ENCODE measurements at regions not wholly inside any gene's neighbourhood (a gene's known extent, or its start where the extent isn't known, plus 50 kb on each side); places are given as distances from the start of the nearest gene placed in this dataset.

DNA sequence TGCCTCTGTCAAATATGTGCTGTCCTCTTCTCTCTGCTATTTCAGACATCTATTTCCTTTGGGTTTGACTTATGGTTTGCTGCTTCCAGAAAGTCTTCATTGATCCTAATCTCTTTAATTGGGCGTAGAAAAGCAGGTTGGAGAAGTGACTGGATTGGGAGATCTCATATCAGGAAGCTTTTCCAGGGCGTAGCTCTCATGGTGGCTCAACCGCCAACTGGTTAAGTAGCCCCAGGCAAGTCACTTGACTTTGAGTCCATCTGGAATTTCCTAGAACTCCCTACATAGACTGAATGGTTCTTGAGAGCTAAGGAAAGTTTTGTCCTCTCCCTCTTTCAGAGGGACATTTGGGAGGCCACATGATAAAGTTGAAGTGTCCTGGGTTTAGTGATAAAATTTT lies 192.3 kb upstream of the GLRA1 start:
- Histone ChIP-seq H3K4me1 (no peaks in the 10 kb centered on the region), H3K27ac (no peak overlapping the region), H3K36me3 (no peaks in the 10 kb centered on the region), H3K4me3 (no peak overlapping the region), H3K9me3 (no peaks in the 10 kb centered on the region), H3K27me3 (no peaks in the 10 kb centered on the region)
- in situ Hi-C loops (cut with MboI; ENCODE audit: low sequenced_read_pairs in 4 of 4) (no loop called here), intact Hi-C loops (cut with DNase I; ENCODE audit: low total_unique reads) (no loop called here)
- TF ChIP-seq POLR2A (IDR thresholded peaks at IDR 0.05), result no peak
- TF ChIP-seq, protein P1, sequence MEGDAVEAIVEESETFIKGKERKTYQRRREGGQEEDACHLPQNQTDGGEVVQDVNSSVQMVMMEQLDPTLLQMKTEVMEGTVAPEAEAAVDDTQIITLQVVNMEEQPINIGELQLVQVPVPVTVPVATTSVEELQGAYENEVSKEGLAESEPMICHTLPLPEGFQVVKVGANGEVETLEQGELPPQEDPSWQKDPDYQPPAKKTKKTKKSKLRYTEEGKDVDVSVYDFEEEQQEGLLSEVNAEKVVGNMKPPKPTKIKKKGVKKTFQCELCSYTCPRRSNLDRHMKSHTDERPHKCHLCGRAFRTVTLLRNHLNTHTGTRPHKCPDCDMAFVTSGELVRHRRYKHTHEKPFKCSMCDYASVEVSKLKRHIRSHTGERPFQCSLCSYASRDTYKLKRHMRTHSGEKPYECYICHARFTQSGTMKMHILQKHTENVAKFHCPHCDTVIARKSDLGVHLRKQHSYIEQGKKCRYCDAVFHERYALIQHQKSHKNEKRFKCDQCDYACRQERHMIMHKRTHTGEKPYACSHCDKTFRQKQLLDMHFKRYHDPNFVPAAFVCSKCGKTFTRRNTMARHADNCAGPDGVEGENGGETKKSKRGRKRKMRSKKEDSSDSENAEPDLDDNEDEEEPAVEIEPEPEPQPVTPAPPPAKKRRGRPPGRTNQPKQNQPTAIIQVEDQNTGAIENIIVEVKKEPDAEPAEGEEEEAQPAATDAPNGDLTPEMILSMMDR (IDR thresholded peaks at IDR 0.05 in 4 of 5, conservative IDR thresholded peaks at IDR 0.05 in 1 of 5), result no peak
- ATAC-seq (no peak), DNase-seq (no peak)

DNA sequence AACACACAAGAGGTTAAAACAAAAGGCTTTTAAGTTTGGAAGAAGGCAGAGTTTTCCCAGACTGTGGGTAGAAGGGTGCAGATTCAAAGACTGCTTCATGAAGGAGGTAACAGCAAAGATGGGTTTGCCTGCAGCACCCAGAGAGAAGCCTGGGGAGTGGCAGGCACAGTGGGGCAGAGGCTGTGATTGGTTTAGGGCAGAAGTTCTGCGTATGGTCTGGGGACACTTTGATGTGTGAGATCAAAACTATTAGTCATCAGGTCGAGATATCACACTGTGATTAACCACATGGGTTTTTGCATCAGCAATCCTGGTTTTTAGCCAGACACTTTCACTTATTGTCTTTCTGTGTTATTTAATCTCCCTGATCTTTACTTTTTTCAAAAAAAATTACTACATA lies 188.8 kb upstream of the GLRA1 start:
- H3K27me3 ChIP-seq, result no peaks in the 10 kb centered on the region

DNA sequence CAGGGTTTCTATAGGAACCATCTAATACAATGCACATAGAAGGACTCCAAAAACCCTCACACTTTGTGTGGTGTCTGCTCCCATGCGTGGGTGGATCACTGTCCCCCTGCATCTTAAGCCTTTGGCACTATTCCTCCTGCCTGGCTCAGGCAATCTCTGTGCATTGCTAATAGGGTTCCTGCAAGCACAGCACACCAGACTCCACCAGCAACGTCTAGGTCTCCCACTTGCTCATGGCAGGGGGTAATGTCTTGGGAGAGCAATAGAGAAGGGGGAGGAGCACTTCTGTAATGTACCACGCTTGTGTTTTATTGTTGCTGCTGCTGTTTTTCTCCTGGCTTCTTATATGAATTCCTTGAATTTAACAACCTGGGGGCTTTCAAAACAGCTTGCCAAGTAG lies 182.6 kb upstream of the GLRA1 start:
- Histone ChIP-seq H3K4me3 (no peak overlapping the region), H3K27ac (no peak overlapping the region), H3K9me3 (no peaks in the 10 kb centered on the region), H3K27me3 (no peaks in the 10 kb centered on the region), H3K36me3 (no peaks in the 10 kb centered on the region), H3K4me1 (no peaks in the 10 kb centered on the region)
- no peak for ATAC-seq
- no peak for DNase-seq
- in situ Hi-C loops (cut with MboI; ENCODE audit: low sequenced_read_pairs in 4 of 4), result no loop called here
- intact Hi-C loops (cut with DNase I; ENCODE audit: low total_unique reads), result no loop called here
- TF ChIP-seq, protein P1 (IDR thresholded peaks at IDR 0.05 in 4 of 5, conservative IDR thresholded peaks at IDR 0.05 in 1 of 5), result no peak
- no peak for TF ChIP-seq POLR2A (IDR thresholded peaks at IDR 0.05)

More for the DNA sequence above, 188.8 kb upstream of the GLRA1 start:
- intact Hi-C loops (cut with DNase I; ENCODE audit: low total_unique reads), result no loop called here
- DNase-seq (no peak), ATAC-seq (no peak)
- Histone ChIP-seq H3K36me3 (no peaks in the 10 kb centered on the region), H3K4me1 (no peaks in the 10 kb centered on the region), H3K9me3 (no peaks in the 10 kb centered on the region), H3K4me3 (no peak overlapping the region), H3K27ac (no peak overlapping the region)
- in situ Hi-C loops (cut with MboI; ENCODE audit: low sequenced_read_pairs in 4 of 4), result no loop called here
- TF ChIP-seq POLR2A (IDR thresholded peaks at IDR 0.05), result no peak

DNA sequence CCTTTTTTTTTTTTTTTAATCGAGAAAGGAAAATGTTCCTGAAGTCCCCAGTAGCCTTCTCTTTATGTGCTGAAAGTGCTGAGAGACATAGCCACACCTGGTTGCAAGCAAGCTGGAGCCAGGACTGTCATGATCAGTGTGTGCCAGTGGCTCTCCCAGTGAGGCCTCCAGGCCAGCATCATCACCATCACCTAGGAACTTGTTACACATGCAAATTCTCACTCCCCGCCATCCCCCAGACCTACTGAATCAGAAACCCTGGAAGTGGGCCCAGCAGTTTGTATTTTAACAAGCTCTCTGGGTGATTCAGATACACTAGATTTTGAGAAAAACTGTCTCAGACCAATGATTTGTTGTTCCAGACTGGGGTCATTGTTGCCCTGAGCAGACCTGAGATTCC lies 181.9 kb upstream of the GLRA1 start:
- intact Hi-C loops (cut with DNase I; ENCODE audit: low total_unique reads), result no loop called here
- TF ChIP-seq, protein P1 (IDR thresholded peaks at IDR 0.05 in 4 of 5, conservative IDR thresholded peaks at IDR 0.05 in 1 of 5), result no peak
- no peak for TF ChIP-seq POLR2A (IDR thresholded peaks at IDR 0.05)
- Histone ChIP-seq H3K27me3 (no peaks in the 10 kb centered on the region), H3K4me3 (no peak overlapping the region), H3K27ac (no peak overlapping the region), H3K4me1 (no peaks in the 10 kb centered on the region), H3K36me3 (no peaks in the 10 kb centered on the region), H3K9me3 (no peaks in the 10 kb centered on the region)
- in situ Hi-C loops (cut with MboI; ENCODE audit: low sequenced_read_pairs in 4 of 4), result no loop called here
- no peak for DNase-seq
- ATAC-seq, result no peak

DNA sequence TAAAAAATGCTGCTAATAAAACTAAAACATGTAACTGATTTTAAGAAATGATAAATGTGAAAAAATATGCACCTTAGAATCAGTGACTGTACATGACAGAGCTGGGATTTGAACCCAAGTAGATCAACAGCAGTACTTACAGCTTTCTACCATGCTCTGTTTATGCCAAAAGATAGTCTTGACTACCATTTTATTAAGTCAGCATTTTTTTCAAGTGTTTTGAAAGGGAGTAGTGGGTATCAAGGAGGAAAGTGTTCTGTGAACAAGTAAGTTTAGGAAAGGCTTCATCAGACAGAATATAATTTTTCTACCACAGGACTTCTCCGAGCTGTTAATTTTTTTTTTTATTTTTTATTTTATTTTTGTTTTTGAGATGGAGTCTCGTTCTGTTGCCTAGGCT lies 180.4 kb upstream of the GLRA1 start:
- Histone ChIP-seq H3K9me3 (no peaks in the 10 kb centered on the region), H3K27me3 (no peaks in the 10 kb centered on the region), H3K27ac (no peak overlapping the region), H3K36me3 (no peaks in the 10 kb centered on the region), H3K4me1 (no peaks in the 10 kb centered on the region), H3K4me3 (no peak overlapping the region)
- TF ChIP-seq, protein P1 (IDR thresholded peaks at IDR 0.05 in 4 of 5, conservative IDR thresholded peaks at IDR 0.05 in 1 of 5), result no peak
- TF ChIP-seq POLR2A (IDR thresholded peaks at IDR 0.05), result no peak
- no peak for ATAC-seq
- intact Hi-C loops (cut with DNase I; ENCODE audit: low total_unique reads), result no loop called here
- in situ Hi-C loops (cut with MboI; ENCODE audit: low sequenced_read_pairs in 4 of 4), result no loop called here
- DNase-seq, result no peak
